Dendritic cell treated with granulocyte-macrophage colony-stimulating factor and Interleukin-4, amounts not matched to agents 40 ng/mL and 50 ng/mL, for 4 days (primary cell): ENCODE measurements at regions not wholly inside any gene's neighbourhood (a gene's known extent, or its start where the extent isn't known, plus 50 kb on each side); places are given as distances from the start of the nearest gene placed in this dataset.

Experiments
- H3K27ac Mint-ChIP-seq: one replicate; pipeline ENCODE4 v1.8.0; 2022; ENCODE audit warnings: mild to moderate bottlenecking, mixed read lengths
- H3K27me3 Mint-ChIP-seq: one replicate; pipeline ENCODE4 v1.8.0; 2022; ENCODE audit warnings: mild to moderate bottlenecking, mixed read lengths
- H3K36me3 Mint-ChIP-seq: one replicate; pipeline ENCODE4 v1.8.0; 2022; ENCODE audit warnings: low read depth, mixed read lengths
- H3K4me1 Mint-ChIP-seq: one replicate; pipeline ENCODE4 v1.8.0; 2022; ENCODE audit warnings: low read depth, mixed read lengths
- H3K4me3 Mint-ChIP-seq: one replicate; pipeline ENCODE4 v1.8.0; 2022; ENCODE audit warnings: mild to moderate bottlenecking, moderate library complexity, mixed read lengths
- H3K9me3 Mint-ChIP-seq: one replicate; pipeline ENCODE4 v1.8.0; 2022; ENCODE audit warnings: mixed read lengths
- intact Hi-C: fragments of 100-400 bp; cut with micrococcal nuclease; formaldehyde crosslinking; loops from one replicate; pipeline ENCODE4 v1.15.0; 2022

DNA sequence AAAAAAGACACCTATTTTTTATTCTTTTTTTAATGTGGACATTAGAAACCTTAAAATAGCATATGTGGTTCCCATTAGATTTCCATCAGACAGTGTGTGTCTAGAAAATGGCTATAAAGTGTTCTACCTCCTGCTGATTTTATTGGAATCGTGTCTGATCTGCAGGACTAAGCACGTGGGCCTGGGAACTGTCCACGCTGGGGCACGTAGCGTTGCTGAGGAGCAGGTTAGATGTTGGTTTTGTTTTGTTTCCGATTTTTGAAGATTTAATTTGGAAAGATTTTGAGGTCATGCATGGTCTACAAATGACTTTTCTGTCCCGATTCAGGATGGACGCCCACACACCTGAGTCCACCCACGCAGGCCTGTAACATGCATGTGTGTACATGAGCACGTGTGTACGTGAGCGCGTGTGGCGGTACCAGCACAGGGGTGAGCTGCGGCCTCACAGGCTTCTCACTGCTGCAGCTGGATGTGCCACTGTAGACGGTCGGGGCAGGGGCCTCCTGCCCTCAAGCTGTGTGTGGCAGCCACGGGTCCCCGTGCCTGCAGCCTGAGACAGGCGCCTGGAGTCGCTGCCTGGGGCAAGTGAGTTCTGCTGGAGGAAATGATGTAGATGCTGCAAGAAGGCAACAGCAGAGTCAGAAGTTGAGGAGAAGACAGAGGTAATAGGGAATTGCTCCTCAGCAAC, 99.7 kb upstream of the CTDP1 start:
- H3K4me1 Mint-ChIP-seq: peaks cover 30% of the 10 kb centered on the region
- no peak overlapping the region for H3K4me3 Mint-ChIP-seq
- intact Hi-C loops: no loop called here
- no peaks in the 10 kb centered on the region for H3K36me3 Mint-ChIP-seq
- no peaks in the 10 kb centered on the region for H3K9me3 Mint-ChIP-seq
- peaks cover 12% of the 10 kb centered on the region for H3K27me3 Mint-ChIP-seq
- no peak overlapping the region for H3K27ac Mint-ChIP-seq

GRCh38 chr18:79580498-79581171, 99.0 kb upstream of the CTDP1 start:
- no peaks in the 10 kb centered on the region for H3K36me3 Mint-ChIP-seq
- H3K27me3 Mint-ChIP-seq: peaks cover 9% of the 10 kb centered on the region
- H3K9me3 Mint-ChIP-seq: no peaks in the 10 kb centered on the region
- no peak overlapping the region for H3K27ac Mint-ChIP-seq
- H3K4me1 Mint-ChIP-seq: peaks cover 23% of the 10 kb centered on the region
- intact Hi-C loops: no loop called here
- H3K4me3 Mint-ChIP-seq: no peak overlapping the region

DNA sequence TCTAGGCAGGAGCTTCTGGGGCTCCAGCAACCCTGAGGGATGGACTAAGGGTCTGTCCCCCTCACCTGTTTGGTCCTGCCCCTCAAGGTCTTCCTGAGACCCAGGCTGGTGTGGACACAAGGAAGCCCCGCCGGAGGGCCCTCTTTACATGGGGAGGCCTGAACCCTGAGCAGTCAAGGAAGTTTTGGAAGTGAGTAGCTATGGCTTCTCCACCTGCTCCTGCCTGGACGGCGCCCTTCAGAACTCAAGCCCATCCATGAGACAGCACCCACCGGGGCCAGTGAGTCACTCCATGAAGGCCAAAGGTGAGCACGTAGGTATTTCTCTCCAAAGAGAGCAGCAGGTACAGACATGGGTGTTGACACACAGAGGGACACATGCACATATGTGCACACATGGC, 98.2 kb upstream of the CTDP1 start:
- Mint-ChIP-seq H3K27me3 (peaks cover 7% of the 10 kb centered on the region), H3K9me3 (no peaks in the 10 kb centered on the region), H3K4me3 (no peak overlapping the region), H3K4me1 (peaks cover 20% of the 10 kb centered on the region), H3K27ac (no peak overlapping the region), H3K36me3 (no peaks in the 10 kb centered on the region)
- intact Hi-C loops: no loop called here

DNA sequence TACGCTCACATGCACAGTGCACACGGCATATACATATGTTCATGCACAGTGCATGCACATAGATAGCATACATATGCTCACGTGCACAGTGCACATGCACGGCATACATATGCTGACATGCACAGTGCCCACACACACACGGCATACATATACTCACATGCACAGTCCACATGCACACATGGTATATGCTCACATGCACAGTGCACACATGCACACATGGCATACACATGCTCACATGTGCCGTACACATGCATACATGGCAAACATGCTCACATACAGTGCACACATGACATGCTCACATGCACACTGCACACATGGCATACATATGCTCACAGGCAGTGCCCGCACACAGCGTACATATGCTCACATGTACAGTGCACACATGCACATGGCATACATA, 97.7 kb upstream of the CTDP1 start:
- Mint-ChIP-seq H3K36me3 (no peaks in the 10 kb centered on the region), H3K27me3 (peaks cover 7% of the 10 kb centered on the region), H3K9me3 (no peaks in the 10 kb centered on the region), H3K4me3 (no peak overlapping the region), H3K4me1 (peaks cover 20% of the 10 kb centered on the region), H3K27ac (no peak overlapping the region)
- intact Hi-C loops: no loop called here

DNA sequence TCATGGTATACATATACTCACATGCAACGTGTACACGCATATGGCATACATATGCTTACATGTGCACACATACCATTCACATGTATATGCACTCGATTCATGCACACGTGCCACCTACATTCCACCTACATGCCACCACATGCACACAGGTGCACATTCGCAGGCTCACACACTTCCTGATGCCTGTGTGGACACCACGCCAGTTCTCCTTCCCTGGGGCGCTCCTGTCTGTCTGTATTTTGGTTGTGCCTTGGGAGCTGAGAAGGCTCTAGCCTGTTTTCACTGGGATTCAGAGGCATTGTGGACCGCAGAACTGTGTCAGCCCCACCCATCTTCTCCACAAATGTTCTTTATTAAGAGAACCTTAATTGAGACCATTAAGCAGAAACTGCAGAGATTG, 96.6 kb upstream of the CTDP1 start:
- intact Hi-C loops: no loop called here
- Mint-ChIP-seq H3K4me1 (peaks cover 12% of the 10 kb centered on the region), H3K27me3 (peaks cover 10% of the 10 kb centered on the region), H3K9me3 (no peaks in the 10 kb centered on the region), H3K27ac (no peak overlapping the region), H3K4me3 (no peak overlapping the region), H3K36me3 (no peaks in the 10 kb centered on the region)

DNA sequence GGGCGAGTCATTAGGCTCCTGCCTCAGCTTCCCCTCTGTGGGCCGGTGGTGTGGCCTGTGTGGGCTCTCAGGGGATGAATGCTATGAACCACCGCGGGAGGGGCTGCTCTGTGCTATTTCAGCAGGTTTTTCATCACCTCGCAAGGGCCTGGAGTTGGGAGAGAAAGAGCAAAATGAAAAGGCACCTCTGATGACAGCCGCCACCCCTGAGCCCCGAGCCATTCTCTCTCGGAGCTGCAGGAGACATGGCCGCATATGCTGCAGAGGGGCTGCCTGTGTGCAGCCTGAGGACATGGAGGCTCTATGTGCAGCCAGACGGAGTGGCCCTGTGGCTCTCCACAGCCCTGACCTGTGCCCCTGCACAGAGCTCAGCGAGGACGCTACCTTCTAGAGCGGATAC, 96.2 kb upstream of the CTDP1 start:
- H3K9me3 Mint-ChIP-seq: no peaks in the 10 kb centered on the region
- H3K27me3 Mint-ChIP-seq: peaks cover 13% of the 10 kb centered on the region
- H3K36me3 Mint-ChIP-seq: no peaks in the 10 kb centered on the region
- H3K4me1 Mint-ChIP-seq: peaks cover 7% of the 10 kb centered on the region
- H3K4me3 Mint-ChIP-seq: no peak overlapping the region
- intact Hi-C loops: no loop called here
- H3K27ac Mint-ChIP-seq: no peak overlapping the region

GRCh38 chr18:79583984-79584401, 95.6 kb upstream of the CTDP1 start:
- Mint-ChIP-seq H3K9me3 (no peaks in the 10 kb centered on the region), H3K27me3 (peaks cover 13% of the 10 kb centered on the region), H3K36me3 (no peaks in the 10 kb centered on the region), H3K4me3 (no peak overlapping the region), H3K27ac (no peak overlapping the region), H3K4me1 (peaks cover 7% of the 10 kb centered on the region)
- intact Hi-C loops: no loop called here

DNA sequence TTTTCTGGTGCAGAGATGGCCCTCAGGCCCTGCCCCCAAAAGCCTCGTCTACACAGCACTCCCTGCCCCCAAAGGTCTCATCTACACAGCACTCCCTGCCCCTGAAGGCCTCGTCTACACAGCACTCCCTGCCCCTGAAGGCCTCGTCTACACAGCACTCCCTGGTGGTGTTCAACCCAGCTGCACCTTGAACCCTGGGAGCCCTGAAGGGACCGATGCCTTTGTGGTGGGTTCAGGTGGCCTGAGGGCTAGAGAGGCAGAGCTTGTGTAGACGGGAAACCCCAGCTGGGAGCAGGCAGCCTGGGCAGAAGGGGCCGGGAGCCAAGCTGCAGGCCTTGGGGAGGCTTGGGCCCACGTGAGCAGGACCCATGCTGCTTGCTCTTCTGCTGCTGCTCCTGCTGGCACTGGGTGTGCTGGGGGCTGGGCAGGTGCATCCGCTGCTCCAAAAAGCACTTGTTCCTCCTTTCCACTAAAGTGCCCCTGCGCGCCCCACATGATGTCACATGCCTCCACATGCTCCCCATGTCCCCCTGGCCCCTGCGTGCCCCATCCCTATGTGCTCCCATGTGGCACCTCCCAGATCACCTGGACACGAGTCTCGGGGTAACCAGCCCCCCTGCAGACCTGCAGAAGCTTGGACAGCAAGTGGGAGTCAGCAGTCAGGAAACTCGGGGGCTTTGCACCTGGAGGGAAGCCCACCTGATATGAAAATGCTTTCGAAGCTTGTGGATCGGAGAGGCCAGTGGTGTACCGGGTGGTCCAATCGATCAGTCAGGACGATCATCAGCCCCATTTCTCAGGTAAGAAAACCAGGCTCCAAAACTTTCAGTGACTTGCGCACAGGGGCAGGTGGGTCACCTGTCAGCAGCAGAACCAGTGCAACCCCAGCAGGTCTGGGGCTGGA, 94.9 kb upstream of the CTDP1 start:
- no peak overlapping the region for H3K27ac Mint-ChIP-seq
- H3K4me1 Mint-ChIP-seq: peaks cover 7% of the 10 kb centered on the region
- H3K27me3 Mint-ChIP-seq: peaks cover 13% of the 10 kb centered on the region
- no peaks in the 10 kb centered on the region for H3K9me3 Mint-ChIP-seq
- no peaks in the 10 kb centered on the region for H3K36me3 Mint-ChIP-seq
- no peak overlapping the region for H3K4me3 Mint-ChIP-seq
- intact Hi-C loops: no loop called here

- Mint-ChIP-seq H3K9me3 (no peaks in the 10 kb centered on the region), H3K27ac (peak overlapping the region; percentile 3), H3K4me1 (peaks cover 7% of the 10 kb centered on the region), H3K27me3 (peaks cover 13% of the 10 kb centered on the region), H3K36me3 (no peaks in the 10 kb centered on the region), H3K4me3 (no peak overlapping the region)
- intact Hi-C loops: no loop called here
Observed at GRCh38 chr18:79585395-79586370, 93.9 kb upstream of the CTDP1 start.

- intact Hi-C loops: no loop called here
Observed at GRCh38 chr18:79586436-79587225, 93.0 kb upstream of the CTDP1 start.

GRCh38 chr18:79587226-79587741, 92.3 kb upstream of the CTDP1 start:
- Mint-ChIP-seq H3K9me3 (peaks cover 2% of the 10 kb centered on the region), H3K36me3 (no peaks in the 10 kb centered on the region), H3K4me3 (no peak overlapping the region), H3K4me1 (peaks cover 7% of the 10 kb centered on the region), H3K27me3 (peaks cover 13% of the 10 kb centered on the region), H3K27ac (no peak overlapping the region)
- intact Hi-C loops: no loop called here

More at GRCh38 chr18:79586436-79587225, 93.0 kb upstream of the CTDP1 start:
- Mint-ChIP-seq H3K36me3 (no peaks in the 10 kb centered on the region), H3K27ac (peak overlapping the region; percentile 3), H3K4me1 (peaks cover 7% of the 10 kb centered on the region), H3K27me3 (peaks cover 13% of the 10 kb centered on the region), H3K4me3 (no peak overlapping the region), H3K9me3 (no peaks in the 10 kb centered on the region)

DNA sequence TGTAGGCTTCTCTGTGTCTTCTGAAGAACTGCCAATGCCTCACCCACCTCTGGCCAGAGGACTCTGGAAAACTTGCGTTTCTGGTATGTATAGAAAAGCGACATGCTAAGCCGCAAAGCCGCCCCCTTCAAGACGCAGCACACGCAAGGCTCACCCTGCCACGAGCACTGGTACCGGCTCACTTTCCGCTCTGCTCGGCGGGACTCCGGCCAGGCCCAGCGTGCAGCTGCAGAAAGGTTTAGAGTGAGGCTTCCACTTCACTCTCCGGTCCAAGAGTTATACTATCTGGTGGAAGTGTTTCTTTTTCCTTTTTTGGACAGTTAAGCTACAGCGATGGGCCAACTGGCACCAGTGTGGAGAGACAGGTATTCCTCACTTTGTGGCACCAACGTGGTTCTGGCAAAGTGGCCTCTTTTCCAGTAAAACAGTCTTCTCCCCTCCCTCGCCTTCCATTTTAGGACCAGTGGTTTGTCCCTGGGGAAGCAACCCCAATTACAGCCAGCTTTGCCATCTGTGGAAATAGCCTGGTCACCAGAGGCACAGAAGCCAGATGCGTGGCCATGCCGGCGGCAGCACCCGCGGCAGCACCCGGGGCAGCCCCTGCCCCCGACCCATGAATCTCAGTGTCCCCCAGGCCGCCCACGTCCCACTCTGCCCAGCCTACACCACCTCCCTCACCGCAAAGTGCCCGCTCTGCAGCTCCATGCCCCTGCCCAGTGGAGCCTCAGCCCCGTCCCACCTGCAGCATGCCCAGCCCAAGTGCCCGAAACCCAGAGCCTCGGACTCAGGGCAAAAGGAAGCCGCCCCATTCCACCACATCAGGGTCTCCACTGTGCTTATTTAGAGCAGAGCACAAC, 91.6 kb upstream of the CTDP1 start:
- no peak overlapping the region for H3K4me3 Mint-ChIP-seq

More for the DNA sequence above, 91.6 kb upstream of the CTDP1 start:
- no peak overlapping the region for H3K27ac Mint-ChIP-seq
- intact Hi-C loops: no loop called here
- H3K4me1 Mint-ChIP-seq: peaks cover 12% of the 10 kb centered on the region
- peaks cover 10% of the 10 kb centered on the region for H3K9me3 Mint-ChIP-seq
- H3K27me3 Mint-ChIP-seq: peaks cover 16% of the 10 kb centered on the region
- H3K36me3 Mint-ChIP-seq: no peaks in the 10 kb centered on the region
